Neutrophil (primary cell): ENCODE measurements at regions not wholly inside any gene's neighbourhood (a gene's known extent, or its start where the extent isn't known, plus 50 kb on each side); places are given as distances from the start of the nearest gene placed in this dataset.
"Not testable (repeated sequence)": the region's sequence is repeated elsewhere in the genome, so short reads cannot be mapped to it uniquely, and the experiment has no call there.

Experiments used
- H3K27ac ChIP-seq: fragments of 200-600 bp; sonication (generic); 2 replicates; pipeline ENCODE4 v1.5.1; 2016; ENCODE audit warnings: mild to moderate bottlenecking, moderate library complexity
- H3K27me3 ChIP-seq: fragments of 200-600 bp; sonication (generic); 2 replicates; pipeline ENCODE4 v1.6.0; 2016; ENCODE audit warnings: mild to moderate bottlenecking
- H3K36me3 ChIP-seq: fragments of 200-600 bp; sonication (generic); 2 replicates; pipeline ENCODE4 v1.5.1; 2017
- H3K4me1 ChIP-seq, 2 experiments: fragments of 200-600 bp in 1 of 2; sonication (generic) in 1 of 2; 1 replicate in 1 of 2; 2 replicates in 1 of 2; pipeline versions ENCODE4 v1.5.1 to v1.6.1; 2013 to 2016; ENCODE audit warnings: low read depth in 1 of 2, low read length in 1 of 2, mild to moderate bottlenecking in 1 of 2, moderate library complexity in 1 of 2; ENCODE audit not compliant: control insufficient read depth in 1 of 2, insufficient read depth in 1 of 2
- H3K4me3 ChIP-seq, 2 experiments: fragments of 200-600 bp in 1 of 2; sonication (generic) in 1 of 2; 1 replicate in 1 of 2; 2 replicates in 1 of 2; pipeline ENCODE4 v1.5.1; 2013 to 2016; ENCODE audit warnings: low read depth in 1 of 2, low read length in 1 of 2, mild to moderate bottlenecking in 1 of 2, moderate library complexity in 1 of 2
- H3K9me3 ChIP-seq: fragments of 200-600 bp; sonication (generic); 2 replicates; pipeline ENCODE4 v1.5.1; 2016
- CTCF ChIP-seq: fragments of 200-600 bp; sonication (generic); IDR thresholded peaks from 2 replicates; pipeline ENCODE4 v1.5.1; 2016; ENCODE audit warnings: antibody characterized with exemption

GRCh38 chr3:22858486-22858885 is 344.6 kb upstream of the UBE2E2 start:
- no peaks in the 10 kb centered on the region for H3K9me3 ChIP-seq
- no peak for TF ChIP-seq CTCF
- no peak overlapping the region for H3K27ac ChIP-seq
- H3K36me3 ChIP-seq = no peaks in the 10 kb centered on the region
- no peaks in the 10 kb centered on the region for H3K4me1 ChIP-seq
- H3K4me3 ChIP-seq = no peak overlapping the region
- no peaks in the 10 kb centered on the region for H3K27me3 ChIP-seq

GRCh38 chr3:22859618-22860017 is 343.5 kb upstream of the UBE2E2 start:
- Histone ChIP-seq H3K36me3 (no peaks in the 10 kb centered on the region), H3K4me1 (no peaks in the 10 kb centered on the region), H3K9me3 (no peaks in the 10 kb centered on the region), H3K27me3 (no peaks in the 10 kb centered on the region), H3K4me3 (no peak overlapping the region), H3K27ac (no peak overlapping the region)
- TF ChIP-seq CTCF = no peak

- no peak for TF ChIP-seq CTCF
These were observed 341.7 kb upstream of the UBE2E2 start for GRCh38 chr3:22861426-22861825.

GRCh38 chr3:22862111-22862510 is 341.0 kb upstream of the UBE2E2 start:
- H3K9me3 ChIP-seq = no peaks in the 10 kb centered on the region
- no peaks in the 10 kb centered on the region for H3K4me1 ChIP-seq
- no peaks in the 10 kb centered on the region for H3K27me3 ChIP-seq
- H3K27ac ChIP-seq = no peak overlapping the region
- H3K4me3 ChIP-seq = no peak overlapping the region
- no peaks in the 10 kb centered on the region for H3K36me3 ChIP-seq
- TF ChIP-seq CTCF = no peak

More at GRCh38 chr3:22861426-22861825, 341.7 kb upstream of the UBE2E2 start:
- no peak overlapping the region for H3K4me3 ChIP-seq
- no peak overlapping the region for H3K27ac ChIP-seq
- H3K36me3 ChIP-seq = no peaks in the 10 kb centered on the region
- H3K9me3 ChIP-seq = no peaks in the 10 kb centered on the region
- no peaks in the 10 kb centered on the region for H3K4me1 ChIP-seq
- H3K27me3 ChIP-seq = no peaks in the 10 kb centered on the region

GRCh38 chr3:22882834-22883233 is 320.3 kb upstream of the UBE2E2 start:
- H3K27me3 ChIP-seq, H3K36me3 ChIP-seq: not testable (repeated sequence)

GRCh38 chr3:22885039-22885438 is 318.1 kb upstream of the UBE2E2 start:
- Histone ChIP-seq H3K4me3 (no peak overlapping the region), H3K27ac (no peak overlapping the region), H3K4me1 (no peaks in the 10 kb centered on the region), H3K27me3 (no peaks in the 10 kb centered on the region), H3K9me3 (no peaks in the 10 kb centered on the region), H3K36me3 (no peaks in the 10 kb centered on the region)
- TF ChIP-seq CTCF = no peak

More at GRCh38 chr3:22882834-22883233, 320.3 kb upstream of the UBE2E2 start:
- H3K27ac ChIP-seq, H3K4me1 ChIP-seq, H3K4me3 ChIP-seq, H3K9me3 ChIP-seq: not testable (repeated sequence)
